ENCODE measurements at regions not wholly inside any gene's neighbourhood (a gene's known extent, or its start where the extent isn't known, plus 50 kb on each side); places are given as distances from the start of the nearest gene placed in this dataset.

- TF ChIP-seq POLR2A (IDR thresholded peaks at IDR 0.05) (no peak), CTCF (IDR thresholded peaks at IDR 0.05) (no peak)
- H3K27ac ChIP-seq: no peak overlapping the region
- DNase-seq: no peak
- H3K4me3 ChIP-seq: no peak overlapping the region
- H3K9me3 ChIP-seq: no peaks in the 10 kb centered on the region
- no peaks in the 10 kb centered on the region for H3K4me1 ChIP-seq
- intact Hi-C loops (cut with DNase I; ENCODE audit: low total_unique reads): no loop called here
- H3K27me3 ChIP-seq: no peaks in the 10 kb centered on the region
- no peaks in the 10 kb centered on the region for H3K36me3 ChIP-seq
Observed at GRCh38 chr3:101143012-101143411, 149.8 kb upstream of the ABI3BP start.

- intact Hi-C loops (cut with DNase I; ENCODE audit: low total_unique reads): no loop called here
- H3K9me3 ChIP-seq: no peaks in the 10 kb centered on the region
- H3K27me3 ChIP-seq: no peaks in the 10 kb centered on the region
- DNase-seq: no peak
- TF ChIP-seq POLR2A (IDR thresholded peaks at IDR 0.05): no peak
- TF ChIP-seq CTCF (IDR thresholded peaks at IDR 0.05): no peak
- no peaks in the 10 kb centered on the region for H3K36me3 ChIP-seq
- H3K27ac ChIP-seq: no peak overlapping the region
- H3K4me3 ChIP-seq: no peak overlapping the region
- H3K4me1 ChIP-seq: no peaks in the 10 kb centered on the region
Observed at GRCh38 chr3:101142160-101142559, 148.9 kb upstream of the ABI3BP start.

GRCh38 chr3:101141135-101141534 lies 147.9 kb upstream of the ABI3BP start:
- Histone ChIP-seq H3K27me3 (no peaks in the 10 kb centered on the region), H3K36me3 (no peaks in the 10 kb centered on the region), H3K4me1 (no peaks in the 10 kb centered on the region), H3K4me3 (no peak overlapping the region), H3K9me3 (no peaks in the 10 kb centered on the region), H3K27ac (no peak overlapping the region)
- no peak for DNase-seq
- no peak for TF ChIP-seq CTCF (IDR thresholded peaks at IDR 0.05)
- TF ChIP-seq POLR2A (IDR thresholded peaks at IDR 0.05): no peak
- intact Hi-C loops (cut with DNase I; ENCODE audit: low total_unique reads): no loop called here

GRCh38 chr3:101138817-101139216 lies 145.6 kb upstream of the ABI3BP start:
- H3K36me3 ChIP-seq: no peaks in the 10 kb centered on the region
- H3K27ac ChIP-seq: no peak overlapping the region
- H3K27me3 ChIP-seq: no peaks in the 10 kb centered on the region
- H3K4me1 ChIP-seq: no peaks in the 10 kb centered on the region
- H3K9me3 ChIP-seq: no peaks in the 10 kb centered on the region
- intact Hi-C loops (cut with DNase I; ENCODE audit: low total_unique reads): no loop called here
- DNase-seq: no peak
- no peak for TF ChIP-seq CTCF (IDR thresholded peaks at IDR 0.05)
- no peak for TF ChIP-seq POLR2A (IDR thresholded peaks at IDR 0.05)
- no peak overlapping the region for H3K4me3 ChIP-seq

- Histone ChIP-seq H3K4me3 (no peak overlapping the region), H3K9me3 (no peaks in the 10 kb centered on the region), H3K4me1 (no peaks in the 10 kb centered on the region), H3K27me3 (no peaks in the 10 kb centered on the region), H3K27ac (no peak overlapping the region), H3K36me3 (no peaks in the 10 kb centered on the region)
- intact Hi-C loops (cut with DNase I; ENCODE audit: low total_unique reads): no loop called here
- DNase-seq: no peak
- TF ChIP-seq POLR2A (IDR thresholded peaks at IDR 0.05) (no peak), CTCF (IDR thresholded peaks at IDR 0.05) (no peak)
Observed at GRCh38 chr3:101134331-101134730, 141.1 kb upstream of the ABI3BP start.

All from uterus (tissue), 3 donors.